HG03135 (cell line): ENCODE measurements at regions not wholly inside any gene's neighbourhood (a gene's known extent, or its start where the extent isn't known, plus 50 kb on each side); places are given as distances from the start of the nearest gene placed in this dataset.
"Not testable (repeated sequence)": the region's sequence is repeated elsewhere in the genome, so short reads cannot be mapped to it uniquely, and the experiment has no call there.

Source experiments
- ATAC-seq: cut with Tn5 transposase; IDR thresholded peaks from one replicate; pipeline ENCODE4 v1.9.1; 2021; ENCODE audit warnings: mild to moderate bottlenecking, moderate library complexity; ENCODE audit not compliant: unreplicated experiment

GRCh38 chr6:139468178-139468819, 93.9 kb upstream of the CITED2 start:
- no peak for ATAC-seq

GRCh38 chr6:139457476-139457875, 83.0 kb upstream of the CITED2 start:
- no peak for ATAC-seq

- ATAC-seq: no peak
These were observed 77.9 kb upstream of the CITED2 start for GRCh38 chr6:139452148-139452876.

- ATAC-seq: no peak
These were observed 75.2 kb upstream of the CITED2 start for GRCh38 chr6:139449611-139450000.

GRCh38 chr6:139448998-139449610, 74.7 kb upstream of the CITED2 start:
- no peak for ATAC-seq

- peak; percentile 85 for ATAC-seq
These were observed 73.7 kb upstream of the CITED2 start for GRCh38 chr6:139448051-139448649.

- ATAC-seq: no peak
These were observed 73.2 kb upstream of the CITED2 start for GRCh38 chr6:139447656-139447975.

- no peak for ATAC-seq
These were observed 72.6 kb upstream of the CITED2 start for GRCh38 chr6:139446768-139447655.

- no peak for ATAC-seq
These were observed 71.8 kb upstream of the CITED2 start for GRCh38 chr6:139446138-139446715.

- ATAC-seq: not testable (repeated sequence)
These were observed 69.9 kb upstream of the CITED2 start for GRCh38 chr6:139444273-139444787.

- ATAC-seq: no peak
These were observed 69.0 kb upstream of the CITED2 start for GRCh38 chr6:139443231-139444112.

GRCh38 chr6:139442188-139442671, 67.8 kb upstream of the CITED2 start:
- no peak for ATAC-seq

GRCh38 chr6:139439349-139439748, 64.9 kb upstream of the CITED2 start:
- no peak for ATAC-seq

GRCh38 chr6:139438775-139439174, 64.3 kb upstream of the CITED2 start:
- no peak for ATAC-seq

GRCh38 chr6:139436957-139437348, 62.5 kb upstream of the CITED2 start:
- no peak for ATAC-seq

GRCh38 chr6:139436200-139436956, 61.9 kb upstream of the CITED2 start:
- no peak for ATAC-seq

- ATAC-seq: no peak
These were observed 59.4 kb upstream of the CITED2 start for GRCh38 chr6:139433631-139434419.

- no peak for ATAC-seq
These were observed 57.1 kb upstream of the CITED2 start for GRCh38 chr6:139431602-139431956.
